ENCODE measurements at regions not wholly inside any gene's neighbourhood (a gene's known extent, or its start where the extent isn't known, plus 50 kb on each side); places are given as distances from the start of the nearest gene placed in this dataset.

DNA sequence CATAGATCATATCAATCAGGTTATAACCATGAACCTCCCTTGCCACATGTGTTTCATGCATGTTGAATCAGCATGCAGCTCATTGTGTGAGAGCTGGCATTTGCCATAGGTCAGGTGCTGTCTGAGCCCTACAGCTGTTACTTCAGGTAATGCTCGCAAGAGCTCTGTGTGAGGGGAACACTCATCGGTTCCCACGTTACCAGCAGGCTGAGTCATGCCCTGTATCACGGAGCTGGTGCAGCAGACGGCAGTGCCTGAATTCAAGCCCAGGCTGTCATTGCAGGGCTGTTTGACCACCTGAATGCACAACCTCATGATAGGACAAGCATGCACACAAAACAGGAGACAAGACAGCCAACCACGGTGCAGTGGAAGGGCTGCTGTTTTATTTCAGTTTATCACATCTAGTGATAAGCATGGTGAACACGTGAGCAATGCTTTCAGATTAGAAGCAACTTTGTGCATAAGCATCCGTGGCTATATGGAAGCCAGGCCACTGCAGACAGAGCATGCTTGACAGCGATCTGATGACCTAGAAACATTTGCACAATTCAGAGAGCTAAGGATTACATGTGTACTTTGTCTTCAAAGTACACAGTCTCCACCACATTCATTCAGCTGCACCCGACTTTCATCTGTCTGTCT is 56.4 kb upstream of the PFKP start:
- CTCF ChIA-PET, result no interaction called here
- H3K4me1 ChIP-seq (ENCODE audit: insufficient read depth, low read length), result no peaks in the 10 kb centered on the region
- Mint-ChIP-seq H3K27ac (no peak overlapping the region), H3K9me3 (peaks cover 5% of the 10 kb centered on the region), H3K4me3 (no peak overlapping the region), H3K36me3 (ENCODE audit: low read depth) (no peaks in the 10 kb centered on the region), H3K27me3 (peaks cover 63% of the 10 kb centered on the region), H3K4me1 (ENCODE audit: low read depth) (no peaks in the 10 kb centered on the region)
- POLR2A ChIA-PET, result no interaction called here
- no peak for ATAC-seq (ENCODE audit: poor library complexity)
- intact Hi-C loops (cut with DNase I, micrococcal nuclease), result no loop called here
- peaks cover 4 to 6% of the 10 kb centered on the region in 2 experiments for H3K27me3 ChIP-seq (ENCODE audit: control insufficient read depth in 1 of 2, insufficient read depth in 2 of 2, low read length in 2 of 2)
- DNase-seq, result no peak
- H3K4me3 ChIP-seq (ENCODE audit: low read length), result no peak overlapping the region
- TF ChIP-seq, protein P1, sequence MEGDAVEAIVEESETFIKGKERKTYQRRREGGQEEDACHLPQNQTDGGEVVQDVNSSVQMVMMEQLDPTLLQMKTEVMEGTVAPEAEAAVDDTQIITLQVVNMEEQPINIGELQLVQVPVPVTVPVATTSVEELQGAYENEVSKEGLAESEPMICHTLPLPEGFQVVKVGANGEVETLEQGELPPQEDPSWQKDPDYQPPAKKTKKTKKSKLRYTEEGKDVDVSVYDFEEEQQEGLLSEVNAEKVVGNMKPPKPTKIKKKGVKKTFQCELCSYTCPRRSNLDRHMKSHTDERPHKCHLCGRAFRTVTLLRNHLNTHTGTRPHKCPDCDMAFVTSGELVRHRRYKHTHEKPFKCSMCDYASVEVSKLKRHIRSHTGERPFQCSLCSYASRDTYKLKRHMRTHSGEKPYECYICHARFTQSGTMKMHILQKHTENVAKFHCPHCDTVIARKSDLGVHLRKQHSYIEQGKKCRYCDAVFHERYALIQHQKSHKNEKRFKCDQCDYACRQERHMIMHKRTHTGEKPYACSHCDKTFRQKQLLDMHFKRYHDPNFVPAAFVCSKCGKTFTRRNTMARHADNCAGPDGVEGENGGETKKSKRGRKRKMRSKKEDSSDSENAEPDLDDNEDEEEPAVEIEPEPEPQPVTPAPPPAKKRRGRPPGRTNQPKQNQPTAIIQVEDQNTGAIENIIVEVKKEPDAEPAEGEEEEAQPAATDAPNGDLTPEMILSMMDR (IDR thresholded peaks at IDR 0.05), result no peak
- H3K36me3 ChIP-seq (ENCODE audit: insufficient read depth, low read length), result no peaks in the 10 kb centered on the region
- H3K27ac ChIP-seq (ENCODE audit: low read depth in 1 of 2, low read length in 2 of 2), result no peak overlapping the region
- no peaks in the 10 kb centered on the region for H3K9me3 ChIP-seq (ENCODE audit: control insufficient read depth in 1 of 2, insufficient read depth in 1 of 2, low read length in 2 of 2)

DNA sequence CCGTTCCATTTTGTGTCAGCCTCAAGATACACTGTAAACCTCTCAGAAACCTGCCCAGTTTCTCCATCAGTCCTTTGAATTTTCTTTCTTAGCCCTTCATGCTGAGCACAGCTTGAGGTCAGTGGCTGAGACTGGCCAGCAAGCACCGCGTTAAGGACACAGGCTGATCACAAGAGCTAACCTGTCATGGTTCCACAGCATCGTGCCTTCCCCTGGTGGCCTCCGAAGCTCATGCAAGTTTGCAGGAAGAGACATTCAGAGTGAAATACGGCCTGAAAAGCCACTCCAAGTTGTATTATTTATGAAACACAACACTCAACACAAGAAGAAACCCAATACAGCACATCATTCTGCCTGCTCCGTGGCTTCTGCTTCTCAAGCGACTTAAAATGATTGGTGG is 57.0 kb upstream of the PFKP start:
- ChIA-PET POLR2A (no interaction called here), CTCF (no interaction called here)
- Histone ChIP-seq H3K36me3 (ENCODE audit: insufficient read depth, low read length) (no peaks in the 10 kb centered on the region), H3K27ac (ENCODE audit: low read depth in 1 of 2, low read length in 2 of 2) (no peak overlapping the region), H3K4me1 (ENCODE audit: insufficient read depth, low read length) (no peaks in the 10 kb centered on the region), H3K27me3 (ENCODE audit: control insufficient read depth in 1 of 2, insufficient read depth in 2 of 2, low read length in 2 of 2) (peaks cover 4 to 6% of the 10 kb centered on the region in 2 experiments), H3K4me3 (ENCODE audit: low read length) (no peak overlapping the region), H3K9me3 (ENCODE audit: control insufficient read depth in 1 of 2, insufficient read depth in 1 of 2, low read length in 2 of 2) (no peaks in the 10 kb centered on the region)
- no peaks in the 10 kb centered on the region for H3K4me1 Mint-ChIP-seq (ENCODE audit: low read depth)
- ATAC-seq (ENCODE audit: poor library complexity), result no peak
- H3K4me3 Mint-ChIP-seq, result no peak overlapping the region
- TF ChIP-seq, protein P1 (IDR thresholded peaks at IDR 0.05), result no peak
- no peak overlapping the region for H3K27ac Mint-ChIP-seq
- intact Hi-C loops (cut with DNase I, micrococcal nuclease), result no loop called here
- H3K9me3 Mint-ChIP-seq, result peaks cover 5% of the 10 kb centered on the region
- peaks cover 64% of the 10 kb centered on the region for H3K27me3 Mint-ChIP-seq
- no peaks in the 10 kb centered on the region for H3K36me3 Mint-ChIP-seq (ENCODE audit: low read depth)
- no peak for DNase-seq

DNA sequence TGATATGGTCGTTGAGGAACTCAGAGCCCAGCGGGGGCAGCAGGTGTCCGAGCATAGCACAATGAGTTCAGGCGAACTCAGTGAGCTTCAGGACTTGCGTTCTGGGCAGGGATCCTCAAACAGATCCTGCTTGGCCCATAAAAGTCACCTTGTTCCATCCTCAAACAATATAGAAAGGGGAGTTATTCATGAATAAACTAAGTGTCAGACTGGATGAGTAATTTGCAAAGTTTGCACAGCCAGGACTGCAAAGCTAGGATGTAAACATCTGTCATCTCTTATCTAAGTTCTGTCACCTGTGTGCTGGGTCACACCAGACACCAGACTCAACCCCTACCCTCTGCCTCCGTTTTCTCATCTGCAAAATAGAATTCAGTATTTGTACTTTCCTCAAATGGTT is 58.0 kb upstream of the PFKP start:
- Mint-ChIP-seq H3K4me1 (ENCODE audit: low read depth) (no peaks in the 10 kb centered on the region), H3K27ac (no peak overlapping the region), H3K4me3 (no peak overlapping the region), H3K27me3 (peaks cover 64% of the 10 kb centered on the region), H3K36me3 (ENCODE audit: low read depth) (no peaks in the 10 kb centered on the region), H3K9me3 (peaks cover 5% of the 10 kb centered on the region)
- intact Hi-C loops (cut with DNase I, micrococcal nuclease), result no loop called here
- DNase-seq, result no peak
- Histone ChIP-seq H3K4me3 (ENCODE audit: low read length) (no peak overlapping the region), H3K27ac (ENCODE audit: low read depth in 1 of 2, low read length in 2 of 2) (no peak overlapping the region), H3K9me3 (ENCODE audit: control insufficient read depth in 1 of 2, insufficient read depth in 1 of 2, low read length in 2 of 2) (no peaks in the 10 kb centered on the region), H3K36me3 (ENCODE audit: insufficient read depth, low read length) (no peaks in the 10 kb centered on the region), H3K27me3 (ENCODE audit: control insufficient read depth in 1 of 2, insufficient read depth in 2 of 2, low read length in 2 of 2) (peaks cover 0 to 6% of the 10 kb centered on the region in 2 experiments), H3K4me1 (ENCODE audit: insufficient read depth, low read length) (no peaks in the 10 kb centered on the region)
- CTCF ChIA-PET, result no interaction called here
- ATAC-seq (ENCODE audit: poor library complexity), result no peak
- POLR2A ChIA-PET, result no interaction called here
- TF ChIP-seq, protein P1 (IDR thresholded peaks at IDR 0.05), result no peak
